HG02623 (cell line): ENCODE measurements at regions not wholly inside any gene's neighbourhood (a gene's known extent, or its start where the extent isn't known, plus 50 kb on each side); places are given as distances from the start of the nearest gene placed in this dataset.

Source experiments
- ATAC-seq: cut with Tn5 transposase; IDR thresholded peaks from one replicate; pipeline ENCODE4 v1.9.1; 2021; ENCODE audit warnings: moderate library complexity; ENCODE audit not compliant: unreplicated experiment

DNA sequence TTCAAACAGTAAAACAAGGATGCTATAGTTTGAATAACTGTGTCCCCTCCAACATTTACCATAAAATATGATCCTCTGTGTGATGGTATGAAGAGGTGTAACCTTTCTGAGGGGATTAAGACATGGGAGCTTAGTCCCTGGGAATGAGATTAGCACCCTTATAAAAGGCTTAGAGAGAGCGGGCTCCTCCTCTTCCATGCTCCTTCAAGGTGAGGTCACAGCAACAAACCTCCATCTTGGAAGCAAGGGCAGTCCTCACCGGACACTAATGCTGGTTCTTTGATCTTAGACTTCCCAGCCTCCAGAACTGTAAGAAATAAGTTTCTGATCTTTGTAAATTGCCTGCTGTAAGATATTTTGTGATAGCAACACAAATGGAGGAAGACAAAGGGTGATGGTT, 700.3 kb downstream of the TMEM182 start:
- ATAC-seq = no peak

DNA sequence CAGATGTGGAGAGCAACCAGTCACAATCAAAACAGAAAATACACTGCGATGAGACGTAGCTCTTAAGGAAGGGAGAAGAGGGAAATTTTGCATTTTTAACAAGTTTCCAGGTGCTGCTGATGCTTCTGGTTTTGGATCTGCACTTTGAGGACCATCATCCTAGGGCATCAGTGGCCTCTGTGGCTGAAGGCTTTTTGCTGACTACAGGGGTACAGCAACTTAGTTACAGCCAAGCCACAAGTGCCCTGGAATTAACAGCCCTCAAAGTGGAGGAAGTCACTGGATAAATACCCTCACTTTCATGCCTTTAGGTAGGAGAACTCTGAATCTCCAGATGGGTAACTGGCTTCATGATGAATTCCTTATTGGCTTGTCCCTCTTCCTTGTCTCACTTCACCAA, 700.9 kb downstream of the TMEM182 start:
- no peak for ATAC-seq

DNA sequence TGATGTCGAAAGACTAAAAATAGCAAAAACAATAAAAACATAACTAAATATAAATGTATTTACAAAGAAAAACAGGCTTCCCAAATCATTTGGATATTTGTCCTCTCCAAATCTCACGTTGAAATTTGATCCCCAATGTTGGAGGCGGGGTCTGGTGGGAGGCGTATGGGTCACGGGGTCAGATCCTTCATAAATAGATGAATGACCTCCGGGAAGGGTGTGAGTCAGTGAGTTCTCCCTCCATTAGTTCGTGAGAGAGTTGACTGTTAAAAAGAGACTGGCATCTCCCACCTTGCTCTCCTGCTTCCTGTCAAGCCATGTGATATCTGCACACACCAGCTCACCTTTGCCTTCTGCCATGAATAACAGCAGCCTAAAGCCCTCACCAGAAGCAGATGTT, 703.0 kb downstream of the TMEM182 start:
- ATAC-seq = no peak

DNA sequence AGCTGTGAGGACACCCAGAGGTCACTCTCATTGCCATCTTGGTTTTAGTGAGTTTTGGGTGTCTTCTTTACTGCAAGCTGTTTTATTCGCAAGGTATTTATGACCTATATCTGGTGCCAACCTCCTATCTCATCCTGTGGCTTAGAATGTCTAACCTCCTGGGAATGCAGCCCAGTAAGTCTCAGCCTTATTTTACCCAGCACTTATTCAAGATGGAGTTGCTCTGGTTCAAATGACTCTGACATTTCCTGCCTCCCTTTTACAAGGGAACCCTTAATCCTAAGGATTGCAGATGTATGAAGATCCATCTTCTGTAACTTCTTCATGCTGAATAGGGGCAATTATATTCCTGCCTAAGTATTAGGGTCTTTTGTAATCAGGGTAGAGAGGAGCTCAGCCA, 708.0 kb downstream of the TMEM182 start:
- no peak for ATAC-seq

DNA sequence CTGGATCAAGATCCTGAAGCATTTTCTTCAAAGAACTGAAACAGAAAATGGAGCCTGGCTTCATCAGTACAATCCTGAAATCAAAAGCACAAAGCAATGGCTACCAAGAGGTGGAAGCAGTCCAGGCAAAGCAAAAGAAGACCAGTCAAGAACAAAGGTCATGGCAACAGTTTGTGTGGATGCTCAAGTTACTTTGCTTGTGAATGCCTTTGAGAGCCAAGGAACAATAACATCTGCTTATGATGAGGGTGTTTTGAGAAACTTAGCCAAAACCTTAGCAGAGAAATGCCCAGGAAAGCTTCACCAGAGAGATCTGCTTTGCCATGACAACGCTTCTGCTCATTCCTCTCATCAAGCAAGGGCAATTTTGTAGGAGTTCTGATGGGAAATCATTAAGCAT, 723.1 kb downstream of the TMEM182 start:
- no peak for ATAC-seq

DNA sequence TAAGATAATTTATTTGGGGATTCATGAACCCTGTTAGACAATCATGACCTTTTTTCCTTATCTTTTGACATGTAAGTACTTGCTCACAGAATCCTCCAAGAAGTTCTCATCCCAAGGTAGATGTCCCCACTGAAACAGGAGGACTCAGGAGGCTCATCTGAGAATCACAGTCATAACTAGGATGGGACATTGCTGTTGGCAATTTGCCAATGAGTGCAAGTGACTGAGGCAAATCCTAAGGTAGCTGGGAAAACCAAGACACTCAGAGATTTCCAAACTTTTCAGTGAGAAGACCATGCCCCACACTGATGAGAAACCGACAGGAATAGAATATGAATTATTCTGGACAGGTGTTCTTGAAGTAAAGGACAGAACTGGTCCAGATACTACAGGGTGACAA, 735.0 kb downstream of the TMEM182 start:
- no peak for ATAC-seq

DNA sequence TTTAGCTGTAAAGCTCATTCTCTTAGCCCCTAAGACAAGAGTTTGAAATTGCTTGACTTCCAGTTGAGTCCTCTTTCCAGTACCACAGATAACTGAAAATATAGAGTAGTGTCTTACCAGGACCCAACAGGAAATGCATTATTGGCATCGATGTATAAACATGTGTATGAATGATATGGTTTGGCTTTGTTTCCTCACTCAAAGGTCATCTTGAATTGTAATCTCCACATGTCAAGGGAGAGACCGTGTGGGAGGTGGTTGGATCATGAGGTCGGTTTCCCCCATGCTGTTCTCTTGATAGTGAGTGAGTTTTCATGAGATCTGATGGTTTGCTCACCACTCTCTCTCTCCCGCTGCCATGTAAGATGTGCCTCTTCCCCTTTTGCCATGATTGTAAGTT, 745.0 kb downstream of the TMEM182 start:
- ATAC-seq = no peak

DNA sequence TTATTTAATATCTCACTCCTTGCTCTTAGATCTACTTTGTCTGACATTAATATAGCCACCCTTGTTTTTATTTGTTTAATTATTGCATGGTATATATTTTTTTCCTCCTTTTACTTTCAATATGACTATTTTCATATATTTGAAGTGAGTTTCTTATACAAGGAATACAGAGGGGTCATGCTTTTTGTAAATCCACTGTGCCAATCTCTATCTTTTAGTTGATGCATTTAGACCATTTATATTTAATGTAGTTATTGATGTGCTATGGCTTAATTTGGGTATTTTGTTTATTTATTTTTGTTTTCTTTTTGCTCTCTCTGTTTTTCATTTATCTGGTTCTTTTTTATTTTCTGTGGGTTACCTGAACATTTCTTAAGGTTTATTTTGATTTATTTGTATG, 750.6 kb downstream of the TMEM182 start:
- no peak for ATAC-seq

DNA sequence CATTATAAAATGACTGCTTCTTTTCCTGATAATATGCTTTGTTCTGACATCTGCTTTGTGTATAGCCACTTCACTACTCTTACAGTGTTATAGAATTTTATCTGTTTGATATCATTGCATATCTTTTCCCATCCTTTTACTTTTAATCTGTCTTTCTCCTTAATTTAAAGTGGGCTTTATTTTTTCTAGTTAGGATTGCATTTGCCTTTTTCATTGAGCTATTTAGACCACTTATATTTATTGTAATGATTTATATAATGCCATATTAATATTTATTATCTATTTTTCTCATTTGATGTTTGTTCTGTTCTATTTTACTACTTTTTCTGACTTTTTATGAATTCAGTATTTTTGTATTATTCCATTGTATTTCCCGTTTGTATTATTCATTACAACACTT, 758.7 kb downstream of the TMEM182 start:
- ATAC-seq = no peak

DNA sequence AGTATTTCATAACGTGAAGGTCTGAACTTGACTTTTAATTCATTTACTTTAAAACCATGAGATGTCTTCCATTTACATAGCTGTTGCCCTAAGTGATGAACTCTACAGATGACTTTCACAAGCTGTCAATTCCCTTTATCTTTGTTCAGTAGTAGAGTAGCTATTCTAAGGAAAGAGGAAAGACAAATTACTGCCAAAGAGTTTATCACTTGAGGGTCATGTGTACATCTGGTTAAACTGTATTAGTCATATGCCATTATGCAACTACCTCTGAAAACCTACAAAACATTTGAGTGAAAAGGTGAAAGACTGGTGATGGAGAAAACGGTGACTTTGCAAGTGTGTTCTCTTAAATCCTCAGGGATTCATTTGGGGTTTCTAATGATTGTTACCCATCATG, 763.9 kb downstream of the TMEM182 start:
- no peak for ATAC-seq

DNA sequence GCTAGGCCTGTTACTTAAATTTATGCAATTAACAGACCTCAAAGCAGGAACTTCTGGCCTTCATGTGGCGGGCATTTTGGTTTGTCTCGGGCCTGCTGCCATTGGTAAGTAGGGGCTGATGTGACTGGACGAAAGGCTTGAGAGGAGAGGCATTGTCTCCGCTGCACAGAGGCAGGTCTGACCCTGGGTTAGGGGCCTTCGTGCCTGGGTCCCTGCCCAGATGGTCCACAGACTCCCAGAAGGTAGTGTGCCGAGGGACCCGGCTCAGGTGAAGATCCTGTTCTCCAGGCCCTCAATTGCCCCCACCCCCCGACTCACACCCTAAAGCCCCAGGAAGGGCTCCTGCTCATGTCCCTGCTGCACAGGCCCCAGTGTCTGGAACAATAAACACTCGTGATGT, 764.9 kb downstream of the TMEM182 start:
- no peak for ATAC-seq

DNA sequence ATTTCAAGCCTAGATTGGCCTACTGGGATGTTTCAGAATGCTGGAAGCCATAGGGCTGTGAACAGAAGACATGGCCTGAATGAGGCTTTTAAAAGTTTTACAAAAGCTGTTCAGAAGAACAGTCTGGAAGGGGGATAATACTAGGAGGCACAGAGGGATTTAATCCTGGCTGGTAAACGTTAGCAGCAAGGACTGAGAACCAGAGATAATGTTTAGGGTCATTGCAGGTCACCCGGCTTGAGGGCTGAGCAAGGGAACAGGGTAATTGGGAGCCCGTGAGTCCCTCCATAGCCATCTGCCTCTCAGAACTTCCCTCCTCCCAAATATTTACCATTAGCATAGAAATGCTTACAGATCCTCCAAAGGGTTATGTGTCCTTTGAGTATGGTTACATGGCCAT, 765.4 kb downstream of the TMEM182 start:
- no peak for ATAC-seq

DNA sequence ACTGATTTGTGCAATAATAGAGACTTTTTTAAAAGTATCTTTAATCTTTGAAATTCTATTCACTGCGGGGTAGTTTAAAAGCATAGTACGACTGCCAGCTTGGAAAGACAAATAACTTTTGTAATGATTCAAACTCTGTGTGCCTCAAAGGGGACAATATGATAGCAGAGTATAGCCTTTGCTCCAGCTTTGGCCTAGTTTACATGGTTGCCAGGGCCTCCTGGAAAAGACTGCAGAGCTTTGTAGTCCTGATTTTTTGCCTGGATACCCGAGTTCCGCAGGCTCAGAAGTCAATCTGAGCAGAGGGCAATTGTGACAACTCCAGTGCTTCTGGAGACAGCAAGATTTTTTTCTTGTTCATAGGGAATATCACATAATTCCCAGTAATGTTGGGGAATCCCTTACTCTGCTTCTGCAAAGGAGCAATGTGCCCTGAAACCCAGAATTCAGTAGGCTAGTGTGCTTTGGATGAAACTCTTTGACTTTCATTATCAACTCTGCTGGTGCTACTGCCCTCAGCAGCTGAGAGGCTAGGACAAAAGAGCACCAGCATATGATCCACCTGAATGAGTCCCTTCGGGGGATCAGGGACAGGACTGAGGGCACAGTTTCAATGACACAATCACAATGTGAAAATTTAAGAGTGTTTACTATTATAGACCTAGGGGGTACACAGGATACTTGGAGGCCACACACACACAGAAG, 768.1 kb downstream of the TMEM182 start:
- ATAC-seq = no peak

DNA sequence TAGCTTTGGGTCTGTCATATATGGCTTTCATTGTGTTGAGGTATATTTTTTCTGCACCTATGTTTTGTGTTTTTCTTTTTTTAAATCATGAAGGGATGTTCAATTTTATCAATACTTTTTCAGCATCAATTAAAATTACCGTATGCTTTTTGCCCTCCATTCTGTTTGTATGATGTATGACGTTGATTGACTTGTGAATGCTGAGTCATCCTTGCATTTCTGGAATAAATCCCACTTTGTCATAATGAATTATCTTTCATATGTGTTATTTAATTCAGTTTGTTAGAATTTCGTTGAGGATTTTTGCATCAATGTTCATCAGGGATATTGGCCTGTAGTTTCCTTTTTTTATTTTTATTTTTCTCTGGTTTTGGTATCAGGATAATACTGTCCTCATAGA, 790.9 kb downstream of the TMEM182 start:
- ATAC-seq = no peak

DNA sequence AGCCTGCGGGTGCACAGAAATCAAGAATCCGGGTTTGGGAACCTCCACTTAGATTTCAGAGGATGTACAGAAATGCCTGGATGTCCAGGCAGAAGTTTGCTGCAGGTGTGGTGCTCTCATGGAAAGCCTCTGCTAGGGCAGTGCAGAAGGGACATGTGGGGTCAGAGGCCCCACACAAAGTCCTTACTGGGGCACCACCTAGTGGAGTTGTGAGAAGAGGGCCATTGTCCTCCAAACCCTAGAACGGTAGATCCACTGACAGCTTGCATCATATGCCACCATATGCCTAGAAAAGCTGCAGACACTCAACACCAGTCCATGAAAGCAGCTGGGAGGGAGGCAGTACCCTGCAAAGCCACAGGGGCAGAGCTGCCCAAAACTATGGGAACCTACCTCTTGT, 833.0 kb downstream of the TMEM182 start:
- ATAC-seq = no peak

DNA sequence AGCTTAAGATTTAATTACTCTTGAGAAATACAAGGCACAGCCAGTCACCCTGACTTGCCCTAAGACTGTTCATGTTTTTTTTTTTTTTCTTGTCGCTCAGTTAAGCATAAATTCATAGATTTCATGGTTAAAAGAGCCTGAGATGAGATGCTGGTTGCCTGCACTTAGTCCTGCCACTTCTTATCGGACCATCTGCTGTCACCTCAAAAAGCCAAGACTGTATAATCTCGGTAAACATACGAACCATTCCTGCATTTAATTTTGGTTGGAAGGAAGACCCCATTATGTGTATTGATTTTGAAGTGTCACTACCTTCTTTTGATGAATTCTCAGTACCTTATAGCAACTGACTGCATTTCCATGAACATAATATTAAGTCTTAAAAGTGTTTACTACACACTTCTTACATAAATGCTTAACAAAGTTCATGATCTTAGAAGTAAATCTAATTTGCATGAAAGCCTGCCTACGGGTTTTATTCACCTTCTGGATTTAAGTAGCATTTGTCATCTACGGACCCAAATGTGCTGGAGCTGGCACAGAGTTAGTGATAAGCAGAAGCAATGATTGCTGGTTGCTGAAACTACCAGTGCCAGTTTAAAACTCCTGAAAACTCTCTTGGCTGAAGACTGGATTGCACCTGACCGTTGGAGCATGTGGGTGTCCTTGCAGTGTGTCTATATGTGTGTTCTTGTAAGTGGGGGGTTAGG, 843.4 kb downstream of the TMEM182 start:
- ATAC-seq = no peak

DNA sequence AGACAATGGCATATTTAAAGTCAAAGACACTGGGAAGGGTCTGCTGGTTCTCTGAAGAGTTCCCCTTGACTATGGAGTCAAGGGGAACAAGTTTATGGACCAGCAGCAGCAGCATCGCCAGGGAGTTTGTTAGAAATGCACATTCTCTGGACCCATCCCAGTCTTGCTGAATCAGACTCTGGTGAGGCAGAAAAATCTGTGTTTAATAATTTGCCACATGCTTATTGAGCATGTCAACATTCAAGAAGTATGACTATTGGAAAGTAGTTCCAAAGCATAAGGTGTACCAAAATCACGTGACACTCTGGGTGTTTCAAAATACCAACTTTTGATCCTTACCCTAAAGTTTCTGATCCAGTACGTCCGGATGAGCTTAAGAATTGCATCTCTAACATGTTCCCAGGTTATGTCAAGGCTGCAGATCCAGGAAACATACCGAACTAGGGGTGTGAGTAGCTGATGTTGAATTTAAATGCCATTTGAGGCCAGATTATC, 853.8 kb downstream of the TMEM182 start:
- ATAC-seq = no peak

DNA sequence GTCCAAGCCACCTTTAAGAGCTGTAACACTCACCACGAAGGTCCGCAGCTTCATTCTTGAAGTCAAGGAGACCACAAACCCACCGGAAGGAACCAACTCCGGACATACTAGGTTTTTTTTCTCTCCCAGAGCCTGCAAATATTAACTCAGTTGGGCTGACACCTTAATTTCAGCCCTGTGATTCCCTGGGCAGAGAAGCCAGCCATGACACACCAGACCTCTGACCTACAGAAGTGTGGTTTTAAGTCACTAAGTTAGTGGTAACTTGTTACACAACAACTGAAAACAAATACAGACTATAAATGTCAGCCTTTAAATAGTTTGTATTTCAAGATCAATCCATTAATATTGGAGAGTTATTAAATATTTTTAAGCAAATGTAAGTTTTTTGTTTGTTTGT, 855.1 kb downstream of the TMEM182 start:
- no peak for ATAC-seq

DNA sequence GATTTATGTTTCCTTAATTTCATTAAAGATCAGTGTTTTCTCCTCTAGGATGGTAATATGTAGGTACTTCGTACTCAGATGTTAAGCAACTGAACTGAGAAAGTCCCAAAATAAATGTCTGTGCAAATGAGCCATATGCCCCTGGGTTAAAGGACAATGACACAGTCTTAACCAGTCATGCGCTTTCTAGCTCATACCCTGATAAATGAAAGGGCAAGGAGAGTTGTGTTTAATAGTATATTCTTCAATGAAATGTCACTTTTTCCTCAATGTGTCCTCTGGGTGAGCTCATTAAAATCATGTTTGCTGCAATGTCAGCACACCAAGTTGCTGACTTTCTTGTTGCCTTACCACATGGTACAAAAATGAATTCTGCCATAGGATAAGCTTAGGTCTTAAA, 856.3 kb downstream of the TMEM182 start:
- ATAC-seq = no peak

DNA sequence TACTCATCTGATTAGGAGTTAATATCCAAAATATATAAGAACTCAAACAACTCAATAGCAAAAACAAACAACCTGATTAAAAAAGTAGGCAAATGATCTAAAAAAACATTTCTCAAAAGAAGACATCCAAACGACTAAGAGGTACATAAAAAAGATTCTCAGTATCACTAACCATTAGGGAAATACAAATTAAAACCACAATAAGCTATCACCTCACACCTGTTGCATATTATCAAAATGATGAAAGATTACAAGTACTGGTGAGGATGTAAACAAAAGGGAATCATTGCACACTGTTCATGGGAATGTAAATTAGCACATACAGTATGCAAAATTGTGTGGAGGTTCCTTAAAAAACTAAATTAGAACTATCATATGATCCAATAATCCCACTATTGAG, 865.5 kb downstream of the TMEM182 start:
- ATAC-seq = no peak

DNA sequence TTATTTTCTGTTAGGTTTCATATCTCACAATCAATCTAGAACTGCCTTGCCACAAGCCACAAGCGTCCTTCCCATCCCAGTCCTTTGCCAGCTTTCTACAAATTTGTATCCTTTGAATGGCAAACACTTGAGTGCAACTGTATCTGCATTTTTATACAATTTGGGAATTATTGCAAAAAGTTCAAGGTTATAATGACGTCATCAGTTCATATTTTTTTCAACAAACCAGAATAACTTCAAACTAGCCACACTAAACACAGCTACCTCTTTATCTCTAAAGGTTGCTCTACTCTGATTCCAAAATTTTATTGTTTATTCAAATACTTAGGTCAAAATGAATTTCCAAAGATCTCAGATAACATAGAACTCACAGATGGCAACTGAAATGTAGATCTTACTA, 877.1 kb downstream of the TMEM182 start:
- ATAC-seq = no peak

DNA sequence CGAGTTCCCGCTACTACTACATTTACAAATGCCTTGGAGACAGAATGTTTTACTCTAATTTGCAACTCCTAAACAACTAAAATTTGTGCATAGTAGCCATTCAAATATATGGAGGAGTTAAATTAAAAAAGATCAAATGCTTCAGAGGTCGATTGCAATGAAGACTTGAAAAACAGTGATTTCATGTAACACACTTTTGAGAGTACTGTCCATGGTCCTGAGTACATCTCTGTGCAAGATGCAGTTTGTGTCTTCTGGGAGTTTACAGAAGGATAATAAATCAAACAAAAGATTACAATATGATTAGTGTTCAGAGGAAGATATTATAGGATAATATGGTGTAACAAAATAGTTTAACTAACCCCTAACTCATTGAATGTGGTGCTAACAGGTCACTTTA, 894.7 kb downstream of the TMEM182 start:
- no peak for ATAC-seq

DNA sequence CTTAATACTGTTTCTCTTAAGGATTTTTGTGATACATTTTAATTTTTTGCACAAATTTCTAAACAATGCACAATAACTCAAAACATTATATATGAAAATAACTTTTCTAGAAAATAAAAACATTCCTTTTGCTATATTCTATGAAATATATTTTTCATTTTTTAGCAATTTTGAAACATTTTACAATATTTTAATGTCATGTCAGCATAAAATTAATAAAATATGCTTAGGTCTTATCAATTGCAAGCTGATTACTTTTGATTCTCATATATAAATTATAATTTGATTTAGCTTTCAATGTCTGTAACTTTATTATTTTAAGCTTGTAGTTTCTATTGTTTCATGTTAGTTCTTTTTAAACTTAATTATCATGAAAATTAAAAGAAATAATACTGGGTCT, 898.7 kb downstream of the TMEM182 start:
- no peak for ATAC-seq
